ENCODE measurements at regions not wholly inside any gene's neighbourhood (a gene's known extent, or its start where the extent isn't known, plus 50 kb on each side); places are given as distances from the start of the nearest gene placed in this dataset.

DNA sequence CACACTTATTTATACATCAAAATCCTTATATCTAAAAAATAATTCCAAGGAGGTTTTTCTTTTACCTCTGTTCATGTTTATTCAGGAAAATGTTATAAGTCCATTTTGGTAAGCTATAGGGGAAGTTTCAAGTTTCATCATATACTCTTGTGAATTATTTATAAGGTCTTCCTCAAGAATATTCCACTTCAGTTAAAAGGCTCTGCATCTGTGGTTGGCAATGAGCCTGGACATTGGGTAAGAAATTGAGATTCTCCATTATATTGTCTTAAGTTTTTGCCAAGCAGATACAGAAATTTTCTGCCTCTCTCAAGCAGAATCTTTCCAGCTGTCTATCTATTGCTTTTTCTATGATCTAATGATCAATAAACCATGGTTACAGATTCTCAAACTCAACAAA, 641.9 kb downstream of the NLGN4X start:
- intact Hi-C loops (cut with micrococcal nuclease) (no loop called here), in situ Hi-C loops (cut with MboI) (no loop called here)
- DNase-seq (ENCODE audit: extremely low read depth in 1 of 4, low spot score in 3 of 4) (no peak), FAIRE-seq (no peak), ATAC-seq (no peak)
- H3K27me3 ChIP-seq (ENCODE audit: control insufficient read depth in 2 of 2, insufficient read depth in 2 of 2, low read length in 2 of 2), result no peaks in the 10 kb centered on the region
- no peaks in the 10 kb centered on the region for H3K9me1 ChIP-seq (ENCODE audit: control insufficient read depth, insufficient read depth, low read length)
- H3K36me3 ChIP-seq (ENCODE audit: control insufficient read depth, insufficient read depth, low read length), result no peaks in the 10 kb centered on the region
- no peak overlapping the region for H3K4me2 ChIP-seq (ENCODE audit: insufficient read depth, low read length)
- TF ChIP-seq HNRNPK (IDR thresholded peaks at IDR 0.05; ENCODE audit: low read depth, low read length, poor library complexity, severe bottlenecking), result no peak
- TF ChIP-seq, protein P1, sequence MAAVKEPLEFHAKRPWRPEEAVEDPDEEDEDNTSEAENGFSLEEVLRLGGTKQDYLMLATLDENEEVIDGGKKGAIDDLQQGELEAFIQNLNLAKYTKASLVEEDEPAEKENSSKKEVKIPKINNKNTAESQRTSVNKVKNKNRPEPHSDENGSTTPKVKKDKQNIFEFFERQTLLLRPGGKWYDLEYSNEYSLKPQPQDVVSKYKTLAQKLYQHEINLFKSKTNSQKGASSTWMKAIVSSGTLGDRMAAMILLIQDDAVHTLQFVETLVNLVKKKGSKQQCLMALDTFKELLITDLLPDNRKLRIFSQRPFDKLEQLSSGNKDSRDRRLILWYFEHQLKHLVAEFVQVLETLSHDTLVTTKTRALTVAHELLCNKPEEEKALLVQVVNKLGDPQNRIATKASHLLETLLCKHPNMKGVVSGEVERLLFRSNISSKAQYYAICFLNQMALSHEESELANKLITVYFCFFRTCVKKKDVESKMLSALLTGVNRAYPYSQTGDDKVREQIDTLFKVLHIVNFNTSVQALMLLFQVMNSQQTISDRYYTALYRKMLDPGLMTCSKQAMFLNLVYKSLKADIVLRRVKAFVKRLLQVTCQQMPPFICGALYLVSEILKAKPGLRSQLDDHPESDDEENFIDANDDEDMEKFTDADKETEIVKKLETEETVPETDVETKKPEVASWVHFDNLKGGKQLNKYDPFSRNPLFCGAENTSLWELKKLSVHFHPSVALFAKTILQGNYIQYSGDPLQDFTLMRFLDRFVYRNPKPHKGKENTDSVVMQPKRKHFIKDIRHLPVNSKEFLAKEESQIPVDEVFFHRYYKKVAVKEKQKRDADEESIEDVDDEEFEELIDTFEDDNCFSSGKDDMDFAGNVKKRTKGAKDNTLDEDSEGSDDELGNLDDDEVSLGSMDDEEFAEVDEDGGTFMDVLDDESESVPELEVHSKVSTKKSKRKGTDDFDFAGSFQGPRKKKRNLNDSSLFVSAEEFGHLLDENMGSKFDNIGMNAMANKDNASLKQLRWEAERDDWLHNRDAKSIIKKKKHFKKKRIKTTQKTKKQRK (IDR thresholded peaks at IDR 0.05; ENCODE audit: borderline replicate concordance, low read depth, low read length), result no peak
- TF ChIP-seq FOXJ2 (tag; IDR thresholded peaks at IDR 0.05), result no peak
- no peak for TF ChIP-seq GABPB1 (CRISPR knock-in tag; IDR thresholded peaks at IDR 0.05)
- TF ChIP-seq, protein P2, sequence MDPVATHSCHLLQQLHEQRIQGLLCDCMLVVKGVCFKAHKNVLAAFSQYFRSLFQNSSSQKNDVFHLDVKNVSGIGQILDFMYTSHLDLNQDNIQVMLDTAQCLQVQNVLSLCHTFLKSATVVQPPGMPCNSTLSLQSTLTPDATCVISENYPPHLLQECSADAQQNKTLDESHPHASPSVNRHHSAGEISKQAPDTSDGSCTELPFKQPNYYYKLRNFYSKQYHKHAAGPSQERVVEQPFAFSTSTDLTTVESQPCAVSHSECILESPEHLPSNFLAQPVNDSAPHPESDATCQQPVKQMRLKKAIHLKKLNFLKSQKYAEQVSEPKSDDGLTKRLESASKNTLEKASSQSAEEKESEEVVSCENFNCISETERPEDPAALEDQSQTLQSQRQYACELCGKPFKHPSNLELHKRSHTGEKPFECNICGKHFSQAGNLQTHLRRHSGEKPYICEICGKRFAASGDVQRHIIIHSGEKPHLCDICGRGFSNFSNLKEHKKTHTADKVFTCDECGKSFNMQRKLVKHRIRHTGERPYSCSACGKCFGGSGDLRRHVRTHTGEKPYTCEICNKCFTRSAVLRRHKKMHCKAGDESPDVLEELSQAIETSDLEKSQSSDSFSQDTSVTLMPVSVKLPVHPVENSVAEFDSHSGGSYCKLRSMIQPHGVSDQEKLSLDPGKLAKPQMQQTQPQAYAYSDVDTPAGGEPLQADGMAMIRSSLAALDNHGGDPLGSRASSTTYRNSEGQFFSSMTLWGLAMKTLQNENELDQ (CRISPR knock-in tag; IDR thresholded peaks at IDR 0.05; ENCODE audit: borderline replicate concordance), result no peak
- TF ChIP-seq FUS (optimal IDR thresholded peaks at IDR 0.05; ENCODE audit: low read depth, low read length), result no peak
- TF ChIP-seq PHB2 (IDR thresholded peaks at IDR 0.05; ENCODE audit: low read depth), result no peak
- no peak for TF ChIP-seq MEIS2 (IDR thresholded peaks at IDR 0.05; ENCODE audit: partially characterized antibody)
- no peak for TF ChIP-seq ETV5 (CRISPR knock-in tag; IDR thresholded peaks at IDR 0.05; ENCODE audit: low read depth)
- TF ChIP-seq ZNF589 (CRISPR knock-in tag; IDR thresholded peaks at IDR 0.05; ENCODE audit: low read depth), result no peak
- TF ChIP-seq POLR2G (IDR thresholded peaks at IDR 0.05; ENCODE audit: low read depth, low read length), result no peak
- TF ChIP-seq, protein P3, sequence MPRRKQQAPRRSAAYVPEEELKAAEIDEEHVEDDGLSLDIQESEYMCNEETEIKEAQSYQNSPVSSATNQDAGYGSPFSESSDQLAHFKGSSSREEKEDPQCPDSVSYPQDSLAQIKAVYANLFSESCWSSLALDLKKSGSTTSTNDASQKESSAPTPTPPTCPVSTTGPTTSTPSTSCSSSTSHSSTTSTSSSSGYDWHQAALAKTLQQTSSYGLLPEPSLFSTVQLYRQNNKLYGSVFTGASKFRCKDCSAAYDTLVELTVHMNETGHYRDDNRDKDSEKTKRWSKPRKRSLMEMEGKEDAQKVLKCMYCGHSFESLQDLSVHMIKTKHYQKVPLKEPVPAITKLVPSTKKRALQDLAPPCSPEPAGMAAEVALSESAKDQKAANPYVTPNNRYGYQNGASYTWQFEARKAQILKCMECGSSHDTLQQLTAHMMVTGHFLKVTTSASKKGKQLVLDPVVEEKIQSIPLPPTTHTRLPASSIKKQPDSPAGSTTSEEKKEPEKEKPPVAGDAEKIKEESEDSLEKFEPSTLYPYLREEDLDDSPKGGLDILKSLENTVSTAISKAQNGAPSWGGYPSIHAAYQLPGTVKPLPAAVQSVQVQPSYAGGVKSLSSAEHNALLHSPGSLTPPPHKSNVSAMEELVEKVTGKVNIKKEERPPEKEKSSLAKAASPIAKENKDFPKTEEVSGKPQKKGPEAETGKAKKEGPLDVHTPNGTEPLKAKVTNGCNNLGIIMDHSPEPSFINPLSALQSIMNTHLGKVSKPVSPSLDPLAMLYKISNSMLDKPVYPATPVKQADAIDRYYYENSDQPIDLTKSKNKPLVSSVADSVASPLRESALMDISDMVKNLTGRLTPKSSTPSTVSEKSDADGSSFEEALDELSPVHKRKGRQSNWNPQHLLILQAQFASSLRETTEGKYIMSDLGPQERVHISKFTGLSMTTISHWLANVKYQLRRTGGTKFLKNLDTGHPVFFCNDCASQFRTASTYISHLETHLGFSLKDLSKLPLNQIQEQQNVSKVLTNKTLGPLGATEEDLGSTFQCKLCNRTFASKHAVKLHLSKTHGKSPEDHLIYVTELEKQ (CRISPR knock-in tag; IDR thresholded peaks at IDR 0.05), result no peak
- no peak for TF ChIP-seq FOSL1 (tag; conservative IDR thresholded peaks at IDR 0.05)
- no peak for TF ChIP-seq XRCC4 (IDR thresholded peaks at IDR 0.05; ENCODE audit: extremely low read depth, insufficient read depth, insufficient read length)
- TF ChIP-seq FOXK1 (CRISPR knock-in tag; IDR thresholded peaks at IDR 0.05; ENCODE audit: borderline replicate concordance), result no peak
- H3K27ac ChIP-seq (ENCODE audit: extremely low read depth, low read depth, low read length), result no peak overlapping the region
- H3K79me2 ChIP-seq (ENCODE audit: control insufficient read depth, insufficient read depth, low read length), result no peaks in the 10 kb centered on the region
- POLR2A ChIA-PET, result no interaction called here
- no peak overlapping the region for H3K9ac ChIP-seq (ENCODE audit: insufficient read depth in 1 of 2, low read depth in 2 of 2, low read length in 2 of 2)
- no TSS peak for BruUV-seq (replicated peaks)
- H3K9me3 ChIP-seq (replicated peaks; ENCODE audit: control insufficient read depth, insufficient read depth, low read depth, low read length), result no peaks in the 10 kb centered on the region
- CTCF ChIA-PET (ENCODE audit: low intra/inter-chr PET ratio), result no interaction called here
- H3K4me1 ChIP-seq (replicated peaks in 1 of 2; ENCODE audit: control insufficient read depth in 2 of 2, insufficient read depth in 2 of 2, low read length in 2 of 2), result no peaks in the 10 kb centered on the region
- H3K4me3 ChIP-seq, result no peak overlapping the region
- no peak overlapping the region for H2AFZ ChIP-seq (ENCODE audit: low read depth, low read length)
- H4K20me1 ChIP-seq (replicated peaks; ENCODE audit: control insufficient read depth, insufficient read depth, low read length), result no peaks in the 10 kb centered on the region
